Left hindlimb (tissue), 1 donor: ENCODE measurements at regions not wholly inside any gene's neighbourhood (a gene's known extent, or its start where the extent isn't known, plus 50 kb on each side); places are given as distances from the start of the nearest gene placed in this dataset.

Experiments
- DNase-seq: peaks from one replicate; pipeline ENCODE4 v3.0.0-alpha.2; 2018

- no peak for DNase-seq
These were observed 401.9 kb upstream of the CNTN4 start for GRCh38 chr3:1696669-1697275.

- DNase-seq, result no peak
These were observed 399.2 kb upstream of the CNTN4 start for GRCh38 chr3:1699361-1699920.

- no peak for DNase-seq
These were observed 398.0 kb upstream of the CNTN4 start for GRCh38 chr3:1700650-1701049.

- DNase-seq, result no peak
These were observed 395.5 kb upstream of the CNTN4 start for GRCh38 chr3:1703169-1703568.

- DNase-seq, result no peak
These were observed 388.0 kb upstream of the CNTN4 start for GRCh38 chr3:1710663-1711062.

- no peak for DNase-seq
These were observed 381.1 kb upstream of the CNTN4 start for GRCh38 chr3:1717524-1717923.

- no peak for DNase-seq
These were observed 374.9 kb upstream of the CNTN4 start for GRCh38 chr3:1723726-1724125.

GRCh38 chr3:1726741-1727140, 371.9 kb upstream of the CNTN4 start:
- DNase-seq, result no peak

- DNase-seq, result no peak
These were observed 371.4 kb upstream of the CNTN4 start for GRCh38 chr3:1727242-1727641.

GRCh38 chr3:1728510-1728909, 370.2 kb upstream of the CNTN4 start:
- no peak for DNase-seq

GRCh38 chr3:1734494-1735122, 364.1 kb upstream of the CNTN4 start:
- DNase-seq, result no peak

GRCh38 chr3:1752205-1752604, 346.5 kb upstream of the CNTN4 start:
- DNase-seq, result no peak

GRCh38 chr3:1766384-1766783, 332.3 kb upstream of the CNTN4 start:
- no peak for DNase-seq

GRCh38 chr3:1773679-1774078, 325.0 kb upstream of the CNTN4 start:
- DNase-seq, result no peak

- no peak for DNase-seq
These were observed 324.1 kb upstream of the CNTN4 start for GRCh38 chr3:1774597-1774996.

- no peak for DNase-seq
These were observed 323.3 kb upstream of the CNTN4 start for GRCh38 chr3:1775321-1775720.

- no peak for DNase-seq
These were observed 314.7 kb upstream of the CNTN4 start for GRCh38 chr3:1783995-1784394.

GRCh38 chr3:1787094-1787493, 311.6 kb upstream of the CNTN4 start:
- DNase-seq, result no peak

- DNase-seq, result no peak
These were observed 306.2 kb upstream of the CNTN4 start for GRCh38 chr3:1792466-1792865.

- DNase-seq, result no peak
These were observed 299.8 kb upstream of the CNTN4 start for GRCh38 chr3:1798711-1799405.

- DNase-seq, result no peak
These were observed 293.3 kb upstream of the CNTN4 start for GRCh38 chr3:1805331-1805730.

GRCh38 chr3:1808590-1808989, 290.1 kb upstream of the CNTN4 start:
- DNase-seq, result no peak

GRCh38 chr3:1823867-1824266, 274.8 kb upstream of the CNTN4 start:
- DNase-seq, result no peak

- no peak for DNase-seq
These were observed 274.3 kb upstream of the CNTN4 start for GRCh38 chr3:1824359-1824758.
